ENCODE measurements at regions not wholly inside any gene's neighbourhood (a gene's known extent, or its start where the extent isn't known, plus 50 kb on each side); places are given as distances from the start of the nearest gene placed in this dataset.

GRCh38 chr5:9713356-9713755 lies 83.2 kb upstream of the TAS2R1 start:
- TF ChIP-seq CTCF (conservative IDR thresholded peaks at IDR 0.05; ENCODE audit: low read length) = no peak
- DNase-seq (ENCODE audit: low read depth) = peak; percentile 65

GRCh38 chr5:9712911-9713310 lies 82.8 kb upstream of the TAS2R1 start:
- no peak overlapping the region for H3K4me3 ChIP-seq (ENCODE audit: low read length)
- 0 out of 2 replicates have a peak, but pooled peaks have one; percentile 1 for TF ChIP-seq CTCF (conservative IDR thresholded peaks at IDR 0.05; ENCODE audit: low read length)
- peak; percentile 51 for DNase-seq (ENCODE audit: low read depth)

More at GRCh38 chr5:9713356-9713755, 83.2 kb upstream of the TAS2R1 start:
- H3K4me3 ChIP-seq (ENCODE audit: low read length) = no peak overlapping the region

- DNase-seq (ENCODE audit: low read depth) = peak; percentile 95
- H3K4me3 ChIP-seq (ENCODE audit: low read length) = no peak overlapping the region
- no peak for TF ChIP-seq CTCF (conservative IDR thresholded peaks at IDR 0.05; ENCODE audit: low read length)
Observed at GRCh38 chr5:9712506-9712905, 82.4 kb upstream of the TAS2R1 start.

GRCh38 chr5:9710069-9710468 lies 79.9 kb upstream of the TAS2R1 start:
- H3K4me3 ChIP-seq (ENCODE audit: low read length) = no peak overlapping the region
- TF ChIP-seq CTCF (conservative IDR thresholded peaks at IDR 0.05; ENCODE audit: low read length) = no peak
- DNase-seq (ENCODE audit: low read depth) = no peak

GRCh38 chr5:9707732-9708462 lies 77.7 kb upstream of the TAS2R1 start:
- TF ChIP-seq CTCF (conservative IDR thresholded peaks at IDR 0.05; ENCODE audit: low read length) = no peak
- no peak overlapping the region for H3K4me3 ChIP-seq (ENCODE audit: low read length)
- DNase-seq (ENCODE audit: low read depth) = no peak

GRCh38 chr5:9699681-9700080 lies 69.5 kb upstream of the TAS2R1 start:
- peak; percentile 67 for DNase-seq (ENCODE audit: low read depth)
- TF ChIP-seq CTCF (conservative IDR thresholded peaks at IDR 0.05; ENCODE audit: low read length) = no peak
- no peak overlapping the region for H3K4me3 ChIP-seq (ENCODE audit: low read length)

- TF ChIP-seq CTCF (conservative IDR thresholded peaks at IDR 0.05; ENCODE audit: low read length) = no peak
- DNase-seq (ENCODE audit: low read depth) = peak; percentile 62
- H3K4me3 ChIP-seq (ENCODE audit: low read length) = no peak overlapping the region; the same call in 1 of the 2 replicates
Observed at GRCh38 chr5:9698841-9699240, 68.7 kb upstream of the TAS2R1 start.

Measured in AG10803 (cell line).